ENCODE measurements at regions not wholly inside any gene's neighbourhood (a gene's known extent, or its start where the extent isn't known, plus 50 kb on each side); places are given as distances from the start of the nearest gene placed in this dataset.

- no peak overlapping the region for H3K27ac ChIP-seq (ENCODE audit: low read depth, low read length)
- H3K36me3 ChIP-seq (ENCODE audit: control insufficient read depth, insufficient read depth, low read length), result no peaks in the 10 kb centered on the region
- no peak overlapping the region for H3K9ac ChIP-seq (ENCODE audit: low read length)
- no peak overlapping the region for H3K4me3 ChIP-seq (ENCODE audit: low read depth, low read length)
- H3K9me3 ChIP-seq (ENCODE audit: control insufficient read depth, insufficient read depth, low read depth, low read length), result no peaks in the 10 kb centered on the region
- no peaks in the 10 kb centered on the region for H3K27me3 ChIP-seq (ENCODE audit: control insufficient read depth, insufficient read depth, low read length)
- peaks cover 27% of the 10 kb centered on the region for H3K4me1 ChIP-seq (ENCODE audit: control insufficient read depth, insufficient read depth, low read length)
Measured at GRCh38 chr9:86548220-86548619, 194.0 kb upstream of the TUT7 start.

DNA sequence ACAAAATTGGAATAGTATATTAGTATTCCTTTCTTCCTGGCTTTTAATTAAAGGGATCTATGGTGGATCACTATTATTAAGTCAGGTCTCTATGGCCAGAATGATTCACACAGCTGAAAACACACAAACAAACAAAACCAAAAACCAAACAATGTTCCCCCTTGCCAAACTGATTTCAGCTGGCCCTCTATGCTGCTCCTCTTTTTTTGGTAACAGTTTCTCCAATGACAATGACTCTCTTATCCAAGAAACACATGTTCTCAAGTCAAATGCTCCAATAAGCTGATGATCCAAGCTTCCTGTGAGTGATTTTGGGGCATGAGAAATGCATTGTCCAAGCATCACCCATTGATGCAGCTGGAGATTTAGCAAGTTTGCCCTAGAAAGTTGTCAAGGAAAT is 193.4 kb upstream of the TUT7 start:
- no peaks in the 10 kb centered on the region for H3K27me3 ChIP-seq (ENCODE audit: control insufficient read depth, insufficient read depth, low read length)
- no peak overlapping the region for H3K4me3 ChIP-seq (ENCODE audit: low read depth, low read length)
- no peak overlapping the region for H3K27ac ChIP-seq (ENCODE audit: low read depth, low read length)
- H3K9ac ChIP-seq (ENCODE audit: low read length), result no peak overlapping the region
- H3K36me3 ChIP-seq (ENCODE audit: control insufficient read depth, insufficient read depth, low read length), result no peaks in the 10 kb centered on the region
- peaks cover 27% of the 10 kb centered on the region for H3K4me1 ChIP-seq (ENCODE audit: control insufficient read depth, insufficient read depth, low read length)
- H3K9me3 ChIP-seq (ENCODE audit: control insufficient read depth, insufficient read depth, low read depth, low read length), result no peaks in the 10 kb centered on the region

- Histone ChIP-seq H3K36me3 (ENCODE audit: control insufficient read depth, insufficient read depth, low read length) (no peaks in the 10 kb centered on the region), H3K27me3 (ENCODE audit: control insufficient read depth, insufficient read depth, low read length) (no peaks in the 10 kb centered on the region), H3K4me1 (ENCODE audit: control insufficient read depth, insufficient read depth, low read length) (peaks cover 35% of the 10 kb centered on the region), H3K4me3 (ENCODE audit: low read depth, low read length) (no peak overlapping the region), H3K9ac (ENCODE audit: low read length) (no peak overlapping the region), H3K9me3 (ENCODE audit: control insufficient read depth, insufficient read depth, low read depth, low read length) (no peaks in the 10 kb centered on the region), H3K27ac (ENCODE audit: low read depth, low read length) (no peak overlapping the region)
Measured at GRCh38 chr9:86546712-86547111, 192.5 kb upstream of the TUT7 start.

GRCh38 chr9:86545090-86545489 is 190.9 kb upstream of the TUT7 start:
- Histone ChIP-seq H3K9ac (ENCODE audit: low read length) (no peak overlapping the region), H3K9me3 (ENCODE audit: control insufficient read depth, insufficient read depth, low read depth, low read length) (no peaks in the 10 kb centered on the region), H3K4me1 (ENCODE audit: control insufficient read depth, insufficient read depth, low read length) (peaks cover 37% of the 10 kb centered on the region), H3K36me3 (ENCODE audit: control insufficient read depth, insufficient read depth, low read length) (no peaks in the 10 kb centered on the region), H3K27me3 (ENCODE audit: control insufficient read depth, insufficient read depth, low read length) (no peaks in the 10 kb centered on the region), H3K27ac (ENCODE audit: low read depth, low read length) (no peak overlapping the region), H3K4me3 (ENCODE audit: low read depth, low read length) (no peak overlapping the region)

- H3K9ac ChIP-seq (ENCODE audit: low read length), result no peak overlapping the region
- H3K27me3 ChIP-seq (ENCODE audit: control insufficient read depth, insufficient read depth, low read length), result no peaks in the 10 kb centered on the region
- H3K36me3 ChIP-seq (ENCODE audit: control insufficient read depth, insufficient read depth, low read length), result no peaks in the 10 kb centered on the region
- peaks cover 25% of the 10 kb centered on the region for H3K4me1 ChIP-seq (ENCODE audit: control insufficient read depth, insufficient read depth, low read length)
- H3K9me3 ChIP-seq (ENCODE audit: control insufficient read depth, insufficient read depth, low read depth, low read length), result 0 out of 2 replicates have a peak, but pooled peaks cover 5% of the 10 kb centered on the region
- H3K27ac ChIP-seq (ENCODE audit: low read depth, low read length), result no peak overlapping the region
- no peak overlapping the region for H3K4me3 ChIP-seq (ENCODE audit: low read depth, low read length)
Measured at GRCh38 chr9:86541014-86541570, 186.9 kb upstream of the TUT7 start.

GRCh38 chr9:86535406-86535915 is 181.3 kb upstream of the TUT7 start:
- H3K4me1 ChIP-seq (ENCODE audit: control insufficient read depth, insufficient read depth, low read length), result no peaks in the 10 kb centered on the region
- H3K36me3 ChIP-seq (ENCODE audit: control insufficient read depth, insufficient read depth, low read length), result no peaks in the 10 kb centered on the region
- no peak overlapping the region for H3K9ac ChIP-seq (ENCODE audit: low read length)
- H3K27ac ChIP-seq (ENCODE audit: low read depth, low read length), result no peak overlapping the region
- H3K27me3 ChIP-seq (ENCODE audit: control insufficient read depth, insufficient read depth, low read length), result no peaks in the 10 kb centered on the region
- no peak overlapping the region for H3K4me3 ChIP-seq (ENCODE audit: low read depth, low read length)
- H3K9me3 ChIP-seq (ENCODE audit: control insufficient read depth, insufficient read depth, low read depth, low read length), result 0 out of 2 replicates have a peak, but pooled peaks cover 5% of the 10 kb centered on the region

GRCh38 chr9:86534572-86535258 is 180.5 kb upstream of the TUT7 start:
- Histone ChIP-seq H3K4me3 (ENCODE audit: low read depth, low read length) (no peak overlapping the region), H3K9me3 (ENCODE audit: control insufficient read depth, insufficient read depth, low read depth, low read length) (0 out of 2 replicates have a peak, but pooled peaks cover 5% of the 10 kb centered on the region), H3K9ac (ENCODE audit: low read length) (no peak overlapping the region), H3K36me3 (ENCODE audit: control insufficient read depth, insufficient read depth, low read length) (no peaks in the 10 kb centered on the region), H3K27me3 (ENCODE audit: control insufficient read depth, insufficient read depth, low read length) (no peaks in the 10 kb centered on the region), H3K4me1 (ENCODE audit: control insufficient read depth, insufficient read depth, low read length) (no peaks in the 10 kb centered on the region), H3K27ac (ENCODE audit: low read depth, low read length) (no peak overlapping the region)

DNA sequence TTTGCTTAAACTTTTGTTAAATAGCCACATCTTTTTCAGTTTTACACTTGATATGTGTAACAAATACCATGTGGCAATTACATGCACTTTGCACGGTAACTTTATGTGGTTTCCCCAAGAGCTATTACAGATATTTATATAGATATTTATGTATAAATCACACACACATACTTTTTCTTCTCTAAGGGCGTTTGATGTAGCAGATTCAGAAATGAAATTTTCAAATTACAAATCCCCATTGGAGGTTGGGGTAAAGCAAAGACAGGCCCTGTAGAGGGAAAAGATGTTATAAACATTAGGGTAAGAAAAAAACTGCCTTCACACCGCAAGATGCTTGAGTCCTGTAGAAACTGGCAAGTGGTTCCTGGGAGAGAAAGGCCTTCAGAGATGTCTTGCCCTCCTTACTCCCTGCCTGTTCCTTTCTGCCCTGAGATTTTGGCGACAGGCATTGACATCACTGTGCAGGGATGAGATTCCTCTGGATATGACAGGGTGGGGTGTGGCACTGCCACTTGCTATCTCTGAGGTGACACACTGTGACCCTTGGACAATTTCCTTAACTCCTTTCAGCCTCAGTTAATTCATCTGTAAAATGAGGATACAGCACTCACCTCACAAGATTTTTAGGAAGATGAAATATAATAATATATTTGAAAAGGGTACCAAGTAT is 177.9 kb upstream of the TUT7 start:
- H3K27me3 ChIP-seq (ENCODE audit: control insufficient read depth, insufficient read depth, low read length), result no peaks in the 10 kb centered on the region
- H3K36me3 ChIP-seq (ENCODE audit: control insufficient read depth, insufficient read depth, low read length), result no peaks in the 10 kb centered on the region
- H3K27ac ChIP-seq (ENCODE audit: low read depth, low read length), result no peak overlapping the region
- H3K9ac ChIP-seq (ENCODE audit: low read length), result no peak overlapping the region
- 0 out of 2 replicates have a peak, but pooled peaks cover 2% of the 10 kb centered on the region for H3K9me3 ChIP-seq (ENCODE audit: control insufficient read depth, insufficient read depth, low read depth, low read length)
- H3K4me3 ChIP-seq (ENCODE audit: low read depth, low read length), result no peak overlapping the region
- no peaks in the 10 kb centered on the region for H3K4me1 ChIP-seq (ENCODE audit: control insufficient read depth, insufficient read depth, low read length)

DNA sequence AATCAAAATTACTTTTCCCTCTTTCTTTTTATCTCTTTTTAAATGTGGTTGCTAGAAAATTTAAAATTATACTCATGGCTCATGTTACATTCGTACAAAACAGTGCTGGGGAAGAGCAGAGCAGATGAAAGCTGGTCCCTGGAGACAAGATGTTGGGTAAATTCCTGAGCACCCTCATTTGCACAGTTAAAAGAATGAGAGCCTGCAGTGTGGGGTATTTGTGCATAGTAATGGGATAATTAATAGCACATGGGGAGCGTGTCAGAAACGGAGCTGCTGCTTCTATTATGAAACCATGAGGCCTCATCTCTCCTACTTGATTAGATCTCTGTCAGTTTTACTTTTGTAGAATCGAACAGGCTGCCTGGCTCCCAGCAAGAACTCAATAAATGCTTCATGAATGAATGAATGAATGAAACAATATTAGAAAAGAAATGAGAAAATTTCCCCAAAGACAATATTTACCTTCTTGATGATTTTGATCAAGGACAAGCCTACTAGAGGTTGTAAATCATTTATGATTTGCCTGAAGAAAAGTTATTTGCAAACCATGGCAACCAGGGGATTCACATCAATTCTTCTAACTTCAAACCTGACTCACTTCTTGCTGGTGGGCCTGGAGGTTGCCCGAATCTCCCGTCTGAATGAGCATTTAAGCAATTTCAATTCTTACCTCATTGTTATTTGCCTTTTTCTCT is 177.2 kb upstream of the TUT7 start:
- Histone ChIP-seq H3K27ac (ENCODE audit: low read depth, low read length) (no peak overlapping the region), H3K9ac (ENCODE audit: low read length) (no peak overlapping the region), H3K4me3 (ENCODE audit: low read depth, low read length) (no peak overlapping the region), H3K27me3 (ENCODE audit: control insufficient read depth, insufficient read depth, low read length) (no peaks in the 10 kb centered on the region), H3K9me3 (ENCODE audit: control insufficient read depth, insufficient read depth, low read depth, low read length) (no peaks in the 10 kb centered on the region), H3K4me1 (ENCODE audit: control insufficient read depth, insufficient read depth, low read length) (no peaks in the 10 kb centered on the region), H3K36me3 (ENCODE audit: control insufficient read depth, insufficient read depth, low read length) (no peaks in the 10 kb centered on the region)

- H3K9me3 ChIP-seq (ENCODE audit: control insufficient read depth, insufficient read depth, low read depth, low read length), result no peaks in the 10 kb centered on the region
- no peaks in the 10 kb centered on the region for H3K36me3 ChIP-seq (ENCODE audit: control insufficient read depth, insufficient read depth, low read length)
- H3K27me3 ChIP-seq (ENCODE audit: control insufficient read depth, insufficient read depth, low read length), result no peaks in the 10 kb centered on the region
- H3K4me3 ChIP-seq (ENCODE audit: low read depth, low read length), result no peak overlapping the region
- H3K27ac ChIP-seq (ENCODE audit: low read depth, low read length), result no peak overlapping the region
- H3K4me1 ChIP-seq (ENCODE audit: control insufficient read depth, insufficient read depth, low read length), result no peaks in the 10 kb centered on the region
- no peak overlapping the region for H3K9ac ChIP-seq (ENCODE audit: low read length)
Measured at GRCh38 chr9:86529496-86530275, 175.5 kb upstream of the TUT7 start.
